ENCODE measurements at regions not wholly inside any gene's neighbourhood (a gene's known extent, or its start where the extent isn't known, plus 50 kb on each side); places are given as distances from the start of the nearest gene placed in this dataset.

GRCh38 chr13:99145461-99145860, 55.2 kb upstream of the UBAC2 start:
- Histone ChIP-seq H3K4me3 (replicated peaks in 1 of 3; ENCODE audit: low read depth in 2 of 3, low read length in 3 of 3) (no peak overlapping the region), H3K36me3 (replicated peaks in 1 of 2; ENCODE audit: control insufficient read depth in 1 of 2, insufficient read depth in 2 of 2, low read length in 2 of 2) (no peaks in the 10 kb centered on the region), H3K27me3 (ENCODE audit: control insufficient read depth in 2 of 2, insufficient read depth in 2 of 2, low read length in 2 of 2) (peaks cover 96 to 100% of the 10 kb centered on the region in 2 donors), H2AFZ (ENCODE audit: insufficient read depth, low read depth, low read length, poor library complexity, severe bottlenecking) (no peak overlapping the region), H3K4me1 (ENCODE audit: control insufficient read depth in 1 of 2, insufficient read depth in 2 of 2, low read length in 2 of 2) (no peaks in the 10 kb centered on the region), H3K4me2 (replicated peaks; ENCODE audit: extremely low read depth, low read length, poor library complexity, severe bottlenecking) (no peak overlapping the region), H3K27ac (ENCODE audit: low read depth in 1 of 2, low read length in 2 of 2) (no peak overlapping the region), H3K9ac (ENCODE audit: insufficient read depth, low read length, poor library complexity, severe bottlenecking) (no peak overlapping the region), H3K9me3 (replicated peaks in 1 of 2; ENCODE audit: control insufficient read depth in 1 of 2, insufficient read depth in 1 of 2, low read length in 2 of 2) (peaks cover 17 to 68% of the 10 kb centered on the region in 2 donors), H4K20me1 (ENCODE audit: insufficient read depth, low read length) (peaks cover 30% of the 10 kb centered on the region), H3K79me2 (ENCODE audit: insufficient read depth, low read length) (no peaks in the 10 kb centered on the region)
- WGBS (ENCODE audit: insufficient coverage): 100% methylated on average over 1 of the region's 4 CpGs
- peaks cover 12 to 36% (median 24%) of the 10 kb centered on the region in 7 donors for H3K9me3 Mint-ChIP-seq
- H3K36me3 Mint-ChIP-seq: peaks cover 6 to 10% of the 10 kb centered on the region in 2 donors
- peak overlapping the region in 1 of 2 donors; percentile 85 for H3K4me3 Mint-ChIP-seq
- intact Hi-C loops (cut with micrococcal nuclease): no loop called here
- peaks cover 98 to 100% (median 99%) of the 10 kb centered on the region in 3 donors for H3K27me3 Mint-ChIP-seq (ENCODE audit: low read depth in 3 of 3)
- H3K4me1 Mint-ChIP-seq: peaks cover 4% of the 10 kb centered on the region
- DNase-seq: no peak
- no peak overlapping the region for H3K27ac Mint-ChIP-seq
- TF ChIP-seq CTCF (IDR thresholded peaks at IDR 0.05): no peak

DNA sequence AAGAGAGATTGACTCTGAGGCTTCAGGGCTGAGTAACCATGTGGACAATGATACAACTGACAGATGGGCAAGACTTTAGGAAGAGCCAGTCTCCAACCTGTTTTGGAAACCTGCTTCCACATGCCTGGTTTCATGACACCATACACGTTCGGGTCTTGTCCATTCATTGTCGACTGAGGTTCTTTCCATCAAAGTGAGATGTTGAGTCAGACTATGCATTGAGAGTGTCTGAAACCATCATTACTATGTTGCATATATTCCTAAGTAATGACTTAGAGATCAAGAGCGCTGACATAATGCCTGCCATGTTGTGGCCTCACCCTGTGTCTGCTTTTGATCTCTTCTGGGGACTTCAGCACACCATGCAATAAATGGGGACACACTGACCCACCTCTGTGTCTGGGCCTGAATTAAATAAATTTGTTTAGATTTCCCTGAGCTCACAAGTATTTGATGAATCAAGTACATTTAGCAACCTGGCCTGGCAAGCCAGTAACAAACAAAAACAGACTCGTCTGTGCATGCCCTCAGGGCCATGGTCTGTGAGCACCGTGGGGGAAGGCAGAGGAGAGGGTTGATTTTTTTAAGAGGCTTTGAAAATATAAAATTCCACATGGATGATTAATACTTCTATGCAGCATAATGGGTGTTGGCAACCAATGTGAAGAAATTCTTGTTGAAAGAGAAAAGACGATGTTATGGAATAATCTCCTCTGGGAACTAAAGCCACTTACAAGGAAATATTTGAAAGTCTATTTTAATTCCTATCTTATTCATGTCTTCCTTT, 49.9 kb upstream of the UBAC2 start:
- Mint-ChIP-seq H3K27me3 (ENCODE audit: low read depth in 3 of 3) (peaks cover 96 to 99% (median 98%) of the 10 kb centered on the region in 3 donors), H3K4me1 (peaks cover 12% of the 10 kb centered on the region), H3K27ac (no peak overlapping the region), H3K4me3 (peak overlapping the region in 1 of 2 donors; percentile 89), H3K9me3 (peaks cover 0 to 22% (median 13%) of the 10 kb centered on the region in 7 donors), H3K36me3 (peaks cover 0 to 9% of the 10 kb centered on the region in 2 donors)
- Histone ChIP-seq H3K9ac (ENCODE audit: insufficient read depth, low read length, poor library complexity, severe bottlenecking) (no peak overlapping the region), H3K27me3 (ENCODE audit: control insufficient read depth in 2 of 2, insufficient read depth in 2 of 2, low read length in 2 of 2) (peaks cover 93 to 100% of the 10 kb centered on the region in 2 donors), H3K27ac (ENCODE audit: low read depth in 1 of 2, low read length in 2 of 2) (no peak overlapping the region), H4K20me1 (ENCODE audit: insufficient read depth, low read length) (peaks cover 28% of the 10 kb centered on the region), H3K4me3 (replicated peaks in 1 of 3; ENCODE audit: low read depth in 2 of 3, low read length in 3 of 3) (no peak overlapping the region), H3K9me3 (replicated peaks in 1 of 2; ENCODE audit: control insufficient read depth in 1 of 2, insufficient read depth in 1 of 2, low read length in 2 of 2) (peaks cover 0 to 60% of the 10 kb centered on the region in 2 donors), H2AFZ (ENCODE audit: insufficient read depth, low read depth, low read length, poor library complexity, severe bottlenecking) (no peak overlapping the region), H3K4me1 (ENCODE audit: control insufficient read depth in 1 of 2, insufficient read depth in 2 of 2, low read length in 2 of 2) (peaks cover 9 to 10% of the 10 kb centered on the region in 2 donors), H3K79me2 (ENCODE audit: insufficient read depth, low read length) (no peaks in the 10 kb centered on the region), H3K36me3 (replicated peaks in 1 of 2; ENCODE audit: control insufficient read depth in 1 of 2, insufficient read depth in 2 of 2, low read length in 2 of 2) (no peaks in the 10 kb centered on the region), H3K4me2 (replicated peaks; ENCODE audit: extremely low read depth, low read length, poor library complexity, severe bottlenecking) (no peak overlapping the region)
- TF ChIP-seq CTCF (IDR thresholded peaks at IDR 0.05): no peak
- DNase-seq: no peak
- intact Hi-C loops (cut with micrococcal nuclease): loop anchor here in 1 of 2 donors (10.0 kb wide), 1 partner anchor 106 kb away; no protein-coding TSS in a partner anchor
- WGBS (ENCODE audit: insufficient coverage): 100% methylated on average over 1 of the region's 7 CpGs

All from CD14-positive monocyte (primary cell).